ENCODE measurements at regions not wholly inside any gene's neighbourhood (a gene's known extent, or its start where the extent isn't known, plus 50 kb on each side); places are given as distances from the start of the nearest gene placed in this dataset.

- no peak for DNase-seq (ENCODE audit: low spot score)
These were observed 912.3 kb upstream of the SEL1L start for GRCh38 chr14:82445810-82446570.

DNA sequence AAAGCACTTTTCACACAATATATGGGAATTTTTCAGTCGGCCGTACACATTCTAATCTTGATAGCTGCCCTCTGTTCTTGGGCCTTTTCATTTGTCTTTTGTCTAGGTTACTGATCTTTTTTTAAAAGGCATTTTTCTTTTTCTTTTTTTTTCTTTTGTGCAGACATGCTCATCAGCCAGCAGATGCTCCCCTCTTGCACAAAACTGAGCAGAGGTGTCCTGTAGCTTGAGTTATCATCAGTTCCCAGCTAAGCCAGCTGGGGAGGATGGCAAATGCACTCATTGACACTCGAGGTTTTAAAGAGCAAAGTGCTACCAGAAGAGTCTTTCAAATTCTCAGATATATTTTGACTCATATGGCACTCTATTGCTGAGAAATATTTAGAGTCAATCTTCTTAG lies 913.9 kb upstream of the SEL1L start:
- no peak for DNase-seq (ENCODE audit: low spot score)

GRCh38 chr14:82449926-82450468 lies 916.3 kb upstream of the SEL1L start:
- no peak for DNase-seq (ENCODE audit: low spot score)

DNA sequence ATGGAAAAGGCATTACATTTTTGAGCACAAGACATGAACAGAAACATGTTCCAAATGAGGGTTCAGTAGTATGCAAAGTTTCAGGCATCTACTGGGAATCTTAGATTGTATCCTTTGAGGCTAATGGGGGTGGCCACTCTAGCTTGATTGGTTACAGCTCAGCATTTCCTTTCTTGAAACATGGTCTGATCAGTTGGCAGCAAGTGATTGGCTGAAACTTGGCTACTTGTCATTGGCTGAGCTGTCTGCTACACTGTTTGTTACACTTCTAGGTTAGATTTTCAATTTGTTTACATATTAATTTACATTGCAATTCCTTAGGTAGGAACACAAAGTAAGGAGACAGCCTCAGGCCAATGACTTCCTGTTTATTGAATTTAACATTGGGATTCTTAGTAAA lies 918.0 kb upstream of the SEL1L start:
- no peak for DNase-seq (ENCODE audit: low spot score)

GRCh38 chr14:82482345-82482744 lies 948.7 kb upstream of the SEL1L start:
- DNase-seq (ENCODE audit: low spot score) = no peak

- no peak for DNase-seq (ENCODE audit: low spot score)
These were observed 954.8 kb upstream of the SEL1L start for GRCh38 chr14:82488473-82488872.

DNA sequence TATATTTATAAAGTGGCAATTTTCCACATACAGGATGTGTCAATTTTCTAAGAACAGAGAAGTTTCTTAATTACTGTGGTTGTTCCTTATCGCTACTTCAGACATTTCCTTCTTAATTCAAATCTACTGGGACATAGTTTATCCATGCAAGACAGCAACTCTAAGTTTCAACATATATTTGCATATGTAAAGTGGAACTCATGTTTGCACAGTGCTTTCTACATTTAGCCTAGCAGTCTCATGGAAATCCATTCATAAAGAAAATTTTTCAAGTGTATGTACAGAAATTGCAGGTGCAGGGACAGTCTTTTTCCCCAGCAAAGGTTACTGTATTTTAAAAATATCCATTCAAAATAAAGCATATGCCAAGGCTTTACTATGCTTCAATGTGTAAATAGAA lies 956.7 kb upstream of the SEL1L start:
- DNase-seq (ENCODE audit: low spot score) = no peak

GRCh38 chr14:82492157-82492556 lies 958.5 kb upstream of the SEL1L start:
- no peak for DNase-seq (ENCODE audit: low spot score)

GRCh38 chr14:82500222-82500621 lies 966.6 kb upstream of the SEL1L start:
- DNase-seq (ENCODE audit: low spot score) = no peak

GRCh38 chr14:82501554-82501953 lies 967.9 kb upstream of the SEL1L start:
- no peak for DNase-seq (ENCODE audit: low spot score)

GRCh38 chr14:82502043-82502442 lies 968.4 kb upstream of the SEL1L start:
- no peak for DNase-seq (ENCODE audit: low spot score)

DNA sequence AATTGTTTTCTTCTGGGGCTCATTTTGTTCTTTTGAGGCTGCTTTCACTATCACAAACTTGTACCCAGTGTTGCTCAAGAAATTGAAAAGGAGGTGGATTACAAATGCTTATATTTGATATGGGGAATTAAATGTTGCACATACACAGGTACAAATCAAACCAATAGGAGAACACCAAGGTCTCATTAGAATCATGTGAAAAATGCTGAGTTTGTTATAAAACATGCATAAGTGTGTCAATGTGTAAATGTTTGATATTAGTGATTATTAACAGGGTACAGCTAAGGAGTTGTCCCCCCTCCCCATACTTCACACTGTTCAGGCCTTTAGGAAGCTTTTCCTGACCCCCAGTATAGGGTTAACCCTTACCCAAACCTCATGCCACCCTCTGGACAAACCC lies 971.2 kb upstream of the SEL1L start:
- no peak for DNase-seq (ENCODE audit: low spot score)

DNA sequence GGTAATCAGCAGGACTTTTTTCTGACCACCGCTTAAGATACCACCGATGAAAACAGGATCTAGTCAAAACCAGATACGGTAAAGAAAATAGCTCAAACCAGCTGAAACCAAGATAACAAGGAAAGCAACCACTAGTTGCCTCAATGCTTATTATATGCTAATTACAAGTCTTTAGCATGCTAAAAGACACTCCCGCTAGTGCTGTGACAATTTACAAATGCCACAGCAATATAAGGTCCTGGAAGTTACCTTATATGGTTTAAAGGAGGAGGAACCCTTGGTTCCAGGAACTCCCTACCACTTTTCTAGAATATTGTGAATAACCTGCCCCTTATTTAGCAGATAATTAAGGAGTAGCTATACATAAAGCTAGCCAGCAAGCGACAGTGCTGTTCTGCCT lies 976.4 kb upstream of the SEL1L start:
- DNase-seq (ENCODE audit: low spot score) = no peak

- DNase-seq (ENCODE audit: low spot score) = no peak
These were observed 977.7 kb upstream of the SEL1L start for GRCh38 chr14:82511399-82511798.

- DNase-seq (ENCODE audit: low spot score) = no peak
These were observed 987.1 kb upstream of the SEL1L start for GRCh38 chr14:82520765-82521164.

DNA sequence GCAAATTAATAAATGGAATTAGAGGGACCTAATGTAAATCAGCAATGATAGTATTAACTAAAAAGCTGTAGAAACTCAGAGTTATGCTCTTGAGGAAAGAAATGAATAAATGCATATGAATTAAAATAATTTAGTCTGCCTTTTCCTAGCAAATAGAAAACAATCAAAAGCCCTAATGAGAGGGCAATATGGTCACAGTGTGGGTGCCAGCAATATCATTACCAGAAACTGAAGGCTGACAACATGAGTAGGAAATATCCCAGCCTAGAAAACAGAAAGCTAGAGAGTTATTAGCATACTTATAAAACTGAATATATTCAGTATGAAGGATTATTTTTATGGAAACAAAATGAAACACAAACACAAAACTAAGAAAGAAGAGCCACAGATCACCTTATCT lies 987.5 kb upstream of the SEL1L start:
- DNase-seq (ENCODE audit: low spot score) = no peak

DNA sequence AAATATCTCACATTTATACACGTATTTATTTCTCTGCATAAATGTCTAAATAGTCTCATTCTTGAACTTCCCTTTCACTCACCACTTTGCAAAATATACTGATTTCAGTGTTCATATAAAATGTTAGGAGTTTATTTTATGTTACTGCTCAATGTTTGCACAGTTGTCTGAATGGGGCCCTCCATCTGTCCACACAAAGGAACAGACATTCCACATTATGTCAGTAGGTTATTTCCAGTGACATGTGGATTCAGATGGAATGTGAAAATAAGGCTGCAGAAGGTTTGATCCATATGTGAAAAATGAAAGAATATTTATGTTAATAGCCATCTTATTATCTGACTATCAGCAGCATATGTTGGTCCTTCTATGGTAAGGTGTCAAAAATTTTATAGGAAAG lies 994.4 kb upstream of the SEL1L start:
- DNase-seq (ENCODE audit: low spot score) = no peak

DNA sequence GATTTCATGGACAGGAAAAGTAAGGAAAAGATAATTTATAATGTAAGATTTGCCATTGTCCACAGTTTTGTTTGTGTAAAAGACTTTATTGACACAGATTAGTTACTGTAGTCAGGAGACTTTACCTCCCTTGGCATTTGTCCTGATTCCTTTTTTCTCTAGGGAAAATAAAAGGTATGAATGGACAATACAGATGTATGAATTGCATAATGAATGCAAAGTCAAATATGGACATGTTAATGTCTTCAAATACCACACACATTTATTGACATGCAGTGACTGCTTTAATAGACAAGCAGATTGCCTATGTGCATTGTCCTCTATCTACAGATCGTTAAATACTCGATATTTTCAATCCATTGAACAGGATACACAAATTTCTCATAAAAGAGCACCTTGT lies 999.7 kb upstream of the SEL1L start:
- DNase-seq (ENCODE audit: low spot score) = no peak

DNA sequence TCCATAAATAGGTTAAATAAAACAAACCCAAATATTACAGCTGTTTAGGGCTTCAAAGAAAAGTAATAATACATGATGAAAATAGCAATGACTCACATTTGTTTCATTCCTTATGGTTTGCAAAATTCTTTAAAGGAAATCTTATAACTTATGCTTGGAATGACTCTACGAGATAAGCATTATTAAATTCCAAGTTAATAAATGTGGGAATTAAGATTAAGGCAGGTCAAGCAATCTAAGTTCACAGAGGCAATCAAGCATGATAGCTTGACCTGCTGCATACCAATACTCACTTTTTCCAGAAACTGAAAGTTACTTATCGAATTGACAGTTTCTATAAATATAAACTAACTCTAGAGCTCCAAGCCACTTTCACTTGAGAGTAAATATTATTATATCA lies 1002.9 kb upstream of the SEL1L start:
- no peak for DNase-seq (ENCODE audit: low spot score)

- DNase-seq (ENCODE audit: low spot score) = no peak
These were observed 1004.2 kb upstream of the SEL1L start for GRCh38 chr14:82537831-82538230.

DNA sequence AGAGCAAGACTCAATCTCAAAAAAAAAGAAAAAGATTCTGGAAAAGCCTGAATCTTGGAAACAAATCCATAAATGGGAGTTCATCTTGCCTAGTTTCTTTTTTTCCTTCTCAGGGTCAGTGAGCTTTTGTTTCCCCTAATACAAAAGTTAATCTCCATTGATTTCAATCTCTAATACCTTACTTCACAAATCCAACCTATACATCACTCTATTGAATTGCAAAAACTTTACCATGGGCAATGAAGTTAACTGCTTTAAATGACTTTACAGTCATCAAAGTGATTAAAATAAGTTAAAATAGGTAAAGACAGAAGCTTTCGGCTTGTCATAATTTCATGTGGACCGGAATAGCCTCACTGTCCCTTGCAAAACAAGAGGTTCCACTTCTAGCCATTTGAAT lies 1012.7 kb upstream of the SEL1L start:
- no peak for DNase-seq (ENCODE audit: low spot score)

- DNase-seq (ENCODE audit: low spot score) = no peak
These were observed 1015.8 kb upstream of the SEL1L start for GRCh38 chr14:82549306-82549990.

DNA sequence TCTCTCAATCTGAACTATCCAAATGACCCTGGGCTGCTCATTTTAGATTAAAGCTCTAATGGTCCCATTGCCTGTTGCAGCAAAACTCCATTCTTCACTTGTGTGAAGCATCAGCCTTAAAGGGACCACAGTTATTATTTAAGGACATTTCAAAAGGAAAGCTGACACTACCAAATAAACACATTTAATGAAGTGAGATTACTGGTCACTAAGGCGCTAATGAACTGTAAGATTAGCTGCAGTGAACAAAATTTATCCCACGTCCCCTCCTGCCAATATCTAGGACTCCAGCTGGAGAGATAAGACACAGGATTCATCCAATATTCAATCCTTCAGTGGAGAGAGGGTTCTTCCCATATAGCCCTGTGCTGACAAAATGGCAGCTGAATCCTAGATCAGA lies 1029.2 kb upstream of the SEL1L start:
- DNase-seq (ENCODE audit: low spot score) = no peak

DNA sequence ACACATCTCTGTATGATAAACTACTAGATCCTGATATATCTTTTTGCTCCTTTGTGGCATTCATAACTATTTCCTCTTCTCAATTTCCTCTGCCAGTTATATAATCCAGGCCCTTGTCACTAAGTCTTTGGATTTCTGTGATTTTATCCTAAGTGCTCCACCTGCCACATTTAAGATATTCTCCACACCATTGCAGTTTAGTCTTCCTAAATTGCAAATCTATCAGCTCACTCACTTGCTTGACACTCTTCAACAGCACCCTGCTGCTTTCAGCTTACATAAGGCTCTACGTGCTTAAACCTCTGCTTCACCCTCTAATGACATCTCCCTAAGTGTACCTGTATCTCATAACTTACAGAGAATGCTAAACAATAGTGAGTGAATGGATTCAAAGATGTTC lies 1032.2 kb upstream of the SEL1L start:
- no peak for DNase-seq (ENCODE audit: low spot score)

Data from COLO829 (cell line).